LNCAP (cell line): ENCODE measurements at regions not wholly inside any gene's neighbourhood (a gene's known extent, or its start where the extent isn't known, plus 50 kb on each side); places are given as distances from the start of the nearest gene placed in this dataset.

Source experiments
- TF ChIP-seq, protein P1 (sequence below): fragments of 450-650 bp; IDR thresholded peaks from 2 replicates; pipeline ENCODE4 v1.5.1; 2017; ENCODE audit warnings: mild to moderate bottlenecking

DNA sequence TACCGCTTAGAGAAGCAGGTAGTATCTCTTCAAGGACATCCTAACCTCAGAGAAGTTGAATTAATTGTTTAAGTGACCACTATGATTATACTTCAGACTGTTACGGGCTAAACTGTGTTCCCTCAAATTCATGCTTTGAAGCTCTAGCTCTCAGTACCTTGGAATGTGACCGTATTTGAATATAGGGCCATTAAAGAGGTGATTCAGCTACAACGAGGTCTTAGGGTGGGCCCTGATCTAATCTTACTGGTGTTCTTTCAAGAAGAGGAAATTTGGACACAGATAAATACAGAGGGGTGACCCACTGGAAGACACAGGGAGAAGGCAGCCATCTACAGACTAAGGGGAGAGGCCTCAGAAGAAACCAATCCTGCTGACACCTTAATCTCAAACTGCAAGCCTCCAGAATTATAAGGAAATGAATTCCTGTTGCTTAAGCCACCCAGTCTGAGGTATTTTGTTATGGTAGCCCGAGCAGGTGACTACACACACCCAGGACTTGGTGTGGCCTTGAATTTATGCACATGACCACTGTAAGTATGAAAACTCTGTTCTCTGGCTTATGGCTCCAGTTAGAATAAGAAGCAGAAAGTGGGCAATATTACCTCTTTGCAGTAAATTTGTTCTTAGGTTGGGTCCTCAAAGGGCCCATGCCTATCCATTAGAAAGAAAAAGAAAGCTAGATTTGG lies 249.1 kb downstream of the DHX35 start:
- TF ChIP-seq, protein P1, sequence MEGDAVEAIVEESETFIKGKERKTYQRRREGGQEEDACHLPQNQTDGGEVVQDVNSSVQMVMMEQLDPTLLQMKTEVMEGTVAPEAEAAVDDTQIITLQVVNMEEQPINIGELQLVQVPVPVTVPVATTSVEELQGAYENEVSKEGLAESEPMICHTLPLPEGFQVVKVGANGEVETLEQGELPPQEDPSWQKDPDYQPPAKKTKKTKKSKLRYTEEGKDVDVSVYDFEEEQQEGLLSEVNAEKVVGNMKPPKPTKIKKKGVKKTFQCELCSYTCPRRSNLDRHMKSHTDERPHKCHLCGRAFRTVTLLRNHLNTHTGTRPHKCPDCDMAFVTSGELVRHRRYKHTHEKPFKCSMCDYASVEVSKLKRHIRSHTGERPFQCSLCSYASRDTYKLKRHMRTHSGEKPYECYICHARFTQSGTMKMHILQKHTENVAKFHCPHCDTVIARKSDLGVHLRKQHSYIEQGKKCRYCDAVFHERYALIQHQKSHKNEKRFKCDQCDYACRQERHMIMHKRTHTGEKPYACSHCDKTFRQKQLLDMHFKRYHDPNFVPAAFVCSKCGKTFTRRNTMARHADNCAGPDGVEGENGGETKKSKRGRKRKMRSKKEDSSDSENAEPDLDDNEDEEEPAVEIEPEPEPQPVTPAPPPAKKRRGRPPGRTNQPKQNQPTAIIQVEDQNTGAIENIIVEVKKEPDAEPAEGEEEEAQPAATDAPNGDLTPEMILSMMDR: no peak

GRCh38 chr20:39210341-39211036 lies 248.3 kb downstream of the DHX35 start:
- TF ChIP-seq, protein P1: no peak

- TF ChIP-seq, protein P1: no peak
These were observed 244.9 kb downstream of the DHX35 start for GRCh38 chr20:39206899-39207564.

DNA sequence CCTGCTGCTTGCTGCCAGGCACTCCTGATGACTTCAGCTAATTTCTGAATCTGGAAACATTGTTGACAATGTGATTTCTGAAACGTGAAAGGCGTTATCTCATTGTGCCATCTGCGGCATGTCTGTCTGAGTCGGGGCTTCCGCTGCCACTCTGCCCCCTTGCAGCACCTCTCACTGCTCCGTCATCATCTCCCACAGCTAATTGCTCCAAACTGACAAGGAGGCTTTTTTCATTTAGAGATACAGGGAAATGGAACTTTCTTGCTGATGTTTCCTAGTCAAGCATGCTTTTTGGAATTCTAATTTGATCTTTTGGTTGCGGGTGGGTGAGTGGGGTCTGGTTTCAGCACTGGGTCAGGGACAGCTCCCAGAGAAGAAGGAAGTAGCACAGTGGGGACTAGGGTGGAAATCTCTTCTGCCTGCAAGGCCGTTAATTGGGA lies 233.5 kb downstream of the DHX35 start:
- TF ChIP-seq, protein P1: no peak

- TF ChIP-seq, protein P1: no peak
These were observed 228.8 kb downstream of the DHX35 start for GRCh38 chr20:39190666-39191570.

DNA sequence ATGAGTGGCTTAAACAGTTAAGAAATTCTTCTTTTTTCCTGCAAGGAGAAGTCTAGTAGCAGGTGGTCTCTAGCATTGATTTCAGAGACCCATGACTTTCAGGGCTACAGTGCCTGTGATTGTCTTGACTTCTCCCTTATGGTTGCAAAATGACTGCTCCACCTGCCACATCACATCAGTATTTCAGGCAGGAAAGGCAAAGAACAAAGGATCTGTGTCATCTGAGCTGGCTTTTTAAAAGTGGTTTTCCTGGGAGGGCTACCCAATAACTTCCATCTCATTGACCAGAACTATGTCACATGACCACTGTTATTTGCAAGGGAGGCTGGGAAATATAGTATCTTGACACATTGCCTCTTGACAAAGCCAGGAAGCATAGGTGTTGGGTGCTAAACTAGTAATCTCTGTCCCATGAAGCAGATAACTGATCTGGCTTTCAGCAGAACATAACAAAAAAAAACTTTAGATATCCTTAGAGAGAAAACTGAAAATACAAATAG lies 226.2 kb downstream of the DHX35 start:
- TF ChIP-seq, protein P1: no peak

DNA sequence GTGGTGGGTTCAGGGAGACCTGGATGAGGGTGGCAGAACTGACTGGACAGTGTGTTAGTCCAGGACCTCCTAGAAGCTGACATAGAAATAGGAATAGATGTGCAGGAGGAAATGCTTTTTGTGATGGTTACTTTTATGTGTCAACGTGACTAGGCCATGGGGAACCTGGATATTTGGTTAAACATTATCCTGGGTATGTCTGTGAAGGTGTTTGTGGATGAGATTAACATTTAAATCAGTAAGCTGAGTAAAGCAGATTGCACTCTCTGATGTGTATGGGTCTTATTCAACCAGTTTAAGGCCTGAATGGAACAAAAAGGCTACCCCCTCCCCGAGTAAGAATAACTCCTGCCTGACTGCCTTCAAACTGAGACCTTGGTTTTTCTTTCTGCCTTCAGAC lies 219.3 kb downstream of the DHX35 start:
- TF ChIP-seq, protein P1: no peak
